ENCODE measurements at regions not wholly inside any gene's neighbourhood (a gene's known extent, or its start where the extent isn't known, plus 50 kb on each side); places are given as distances from the start of the nearest gene placed in this dataset.

DNA sequence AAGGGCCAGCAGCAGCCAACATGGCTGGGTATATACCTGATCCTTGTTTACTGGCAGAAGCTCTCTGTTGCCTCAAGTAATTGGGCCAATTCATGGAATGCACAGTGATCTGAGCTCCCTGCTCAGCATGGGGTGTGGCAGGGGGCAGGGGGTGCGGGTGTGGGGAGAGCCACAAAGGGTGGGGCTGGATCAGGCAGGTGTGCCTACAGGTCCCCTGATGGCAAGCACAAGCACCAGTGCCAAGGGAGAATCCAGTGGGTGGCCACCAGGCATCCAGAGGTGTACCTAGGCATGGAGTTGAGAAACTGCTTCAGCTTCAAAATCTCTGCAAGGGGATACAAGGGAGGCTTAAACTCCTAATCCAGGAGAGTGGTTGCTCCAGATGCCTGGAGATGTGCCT is 235.8 kb upstream of the TLE4 start:
- DNase-seq (ENCODE audit: low read depth) = no peak

DNA sequence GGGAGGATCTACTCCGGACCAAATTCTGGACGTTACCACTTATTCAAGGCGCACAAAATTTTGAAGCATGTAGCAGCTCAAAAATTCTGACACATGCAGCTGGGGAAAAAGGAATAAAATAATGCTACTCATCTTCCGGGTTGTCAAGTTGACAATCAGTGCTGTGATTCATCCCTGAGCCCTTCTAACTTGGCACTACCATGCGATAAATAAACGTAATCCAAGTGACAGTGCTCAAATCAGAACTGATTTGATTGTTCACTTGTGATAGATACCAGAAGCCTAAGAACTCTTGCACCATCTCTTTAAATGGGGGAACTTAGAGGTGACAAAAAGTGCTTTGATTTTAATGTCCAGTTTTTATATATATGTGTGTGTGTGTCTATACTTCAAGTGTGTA is 230.2 kb upstream of the TLE4 start:
- DNase-seq (ENCODE audit: low read depth) = no peak

DNA sequence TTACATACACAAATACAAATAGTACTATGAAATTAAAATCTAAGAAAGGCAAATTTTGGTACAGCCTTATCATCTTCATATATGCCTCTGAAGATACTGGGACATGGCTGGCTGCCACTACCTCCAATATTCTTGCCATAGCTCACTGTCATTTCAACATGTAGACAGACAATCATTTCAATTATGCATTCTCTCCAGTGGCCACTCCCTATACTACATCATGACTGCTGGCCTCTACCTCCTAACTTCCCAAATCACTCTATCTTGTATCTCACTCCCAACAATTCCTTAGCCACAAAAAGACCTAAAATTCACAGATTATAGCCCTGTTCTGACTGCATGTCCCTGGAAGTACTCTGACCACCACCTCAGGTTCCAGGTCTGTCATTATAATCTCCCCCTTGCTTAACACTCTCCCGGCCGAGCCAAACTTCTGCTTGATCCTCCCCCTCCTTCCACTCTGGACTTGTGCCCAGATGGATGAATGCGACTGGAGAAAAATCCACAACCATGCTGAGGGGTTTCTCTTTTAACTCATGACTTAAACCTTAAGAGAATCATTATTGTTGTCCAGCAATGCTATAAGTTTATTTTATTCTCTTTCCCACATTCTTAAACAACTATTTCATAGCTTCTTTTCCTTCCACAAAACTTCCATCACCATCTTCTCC is 225.3 kb upstream of the TLE4 start:
- no peak for DNase-seq (ENCODE audit: low read depth)

DNA sequence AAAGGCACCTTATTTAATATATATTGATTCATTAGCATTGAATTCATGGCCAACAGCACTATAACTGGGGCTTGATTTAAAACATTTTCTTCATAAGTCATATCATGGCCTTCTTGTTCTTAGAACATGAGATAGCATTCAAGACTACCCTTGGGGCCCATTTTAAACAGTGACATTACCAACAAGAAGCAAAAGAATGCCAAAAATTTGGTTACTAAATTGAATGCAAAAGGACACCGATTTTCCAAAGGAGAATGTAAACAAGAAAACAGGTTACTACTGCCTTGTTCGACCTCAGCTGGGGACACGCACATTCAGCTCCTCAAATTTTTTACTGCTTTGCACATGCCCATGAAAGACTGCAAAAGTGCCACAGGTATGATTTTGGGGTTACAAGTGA is 219.4 kb upstream of the TLE4 start:
- DNase-seq (ENCODE audit: low read depth) = no peak

DNA sequence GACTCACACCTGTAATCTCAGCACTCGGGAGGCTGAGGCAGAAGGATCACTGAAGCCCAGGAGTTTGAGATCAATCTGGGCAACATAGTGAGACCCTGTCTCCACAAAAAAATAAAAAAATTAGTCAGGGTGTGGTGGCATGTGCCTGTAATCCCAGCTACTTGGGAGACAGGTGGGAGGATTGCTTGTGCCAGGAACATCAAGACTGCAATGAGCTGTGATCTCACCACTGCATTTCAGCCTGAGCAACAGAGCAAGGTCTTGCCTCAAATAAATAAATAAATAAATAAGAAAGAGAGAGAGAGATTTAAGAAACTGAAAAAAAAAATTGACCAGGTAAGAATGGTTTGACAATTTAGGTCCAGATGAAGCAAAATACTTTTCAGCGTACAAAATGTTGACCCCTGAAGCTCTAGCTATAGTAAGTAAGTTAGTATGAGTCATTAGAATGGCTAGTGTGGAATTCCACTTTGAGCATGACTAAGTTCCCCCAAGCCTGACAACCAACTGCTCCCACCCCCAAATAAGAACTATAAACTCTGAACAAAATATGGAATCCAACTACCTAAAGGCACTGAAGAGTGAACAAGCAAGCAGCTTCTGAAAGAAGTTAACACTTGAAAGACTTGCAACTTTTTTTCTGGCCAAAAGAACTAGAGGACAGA is 217.8 kb upstream of the TLE4 start:
- DNase-seq (ENCODE audit: low read depth) = no peak

DNA sequence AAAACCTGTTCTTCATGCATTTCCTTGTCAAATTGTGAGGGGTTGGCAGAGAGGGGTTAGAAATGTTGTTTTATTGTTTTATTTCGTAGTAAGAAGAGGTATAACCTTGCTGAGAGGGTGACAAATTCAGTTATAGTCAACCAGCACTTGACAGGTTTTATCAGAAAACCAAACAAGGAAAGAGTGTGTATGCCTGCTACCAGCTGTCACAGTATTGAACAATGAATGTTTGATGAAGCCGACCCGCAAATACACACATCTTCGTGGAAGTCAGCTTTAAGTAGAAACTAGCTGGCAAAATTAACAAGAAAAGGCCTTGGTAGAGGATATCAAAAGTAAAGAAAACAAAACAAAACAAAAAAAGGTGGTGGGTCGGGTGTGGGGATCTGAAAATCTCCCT is 214.6 kb upstream of the TLE4 start:
- no peak for DNase-seq (ENCODE audit: low read depth)

DNA sequence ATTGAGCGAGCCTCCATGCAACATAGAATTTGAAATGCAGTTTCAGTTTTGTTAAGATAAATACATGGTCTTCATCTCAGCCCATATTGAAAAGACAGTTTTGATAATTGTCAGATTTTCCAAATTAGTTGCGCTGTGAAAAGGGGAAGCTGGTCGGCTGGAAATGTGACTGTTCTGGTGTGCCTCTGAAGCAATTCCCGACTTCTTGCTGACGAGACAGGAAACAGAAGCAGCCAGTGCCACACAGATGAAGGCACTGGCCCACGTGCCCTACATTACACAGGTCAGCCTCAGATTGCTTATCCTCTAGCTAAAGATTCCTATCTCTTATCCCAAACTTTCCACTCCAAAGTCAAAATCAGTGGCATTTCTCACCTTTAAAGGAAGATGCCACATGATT is 214.1 kb upstream of the TLE4 start:
- DNase-seq (ENCODE audit: low read depth) = no peak

DNA sequence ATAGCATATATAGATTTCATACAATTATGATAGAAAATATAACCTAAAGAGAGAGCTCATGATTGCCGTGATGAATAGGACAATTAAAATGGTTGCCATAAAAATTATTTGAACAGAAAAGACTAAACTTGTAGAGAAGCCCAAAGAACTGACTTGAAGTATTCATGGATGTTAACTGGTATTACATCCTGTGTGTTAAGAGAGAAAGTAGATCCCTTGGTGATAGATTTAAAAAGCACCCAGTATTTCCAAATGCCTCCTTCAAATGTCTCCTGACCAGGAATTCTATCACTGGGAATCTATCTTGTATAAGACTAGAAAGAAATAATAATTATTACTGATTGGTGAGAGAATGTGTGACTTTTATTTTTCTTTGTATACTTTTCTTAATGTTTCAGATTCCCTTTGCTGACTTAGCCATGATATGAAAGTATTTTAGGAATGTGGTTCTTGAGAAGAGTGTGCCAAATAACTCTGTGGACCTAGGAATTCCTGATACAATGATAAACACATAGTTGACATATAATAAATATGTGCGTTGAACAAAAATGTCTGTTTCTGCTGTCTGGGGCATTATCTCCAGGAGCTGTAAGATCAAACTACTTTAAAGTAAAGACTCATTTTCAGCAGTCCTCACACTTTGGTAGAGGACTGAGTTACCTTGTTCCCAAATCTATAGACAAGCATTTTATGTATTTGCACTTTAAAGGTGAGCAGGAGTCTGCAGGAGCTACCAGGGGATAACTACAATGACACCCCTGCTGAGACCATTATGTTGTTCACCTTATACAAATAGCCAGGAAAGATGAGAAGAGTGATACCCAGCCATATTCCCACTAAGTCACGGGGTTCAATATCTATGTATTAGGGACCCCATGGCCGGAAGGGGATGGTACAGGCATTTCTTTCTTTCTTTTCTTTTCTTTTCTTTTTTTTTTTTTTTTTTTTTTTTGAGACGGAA is 211.1 kb upstream of the TLE4 start:
- no peak for DNase-seq (ENCODE audit: low read depth)

DNA sequence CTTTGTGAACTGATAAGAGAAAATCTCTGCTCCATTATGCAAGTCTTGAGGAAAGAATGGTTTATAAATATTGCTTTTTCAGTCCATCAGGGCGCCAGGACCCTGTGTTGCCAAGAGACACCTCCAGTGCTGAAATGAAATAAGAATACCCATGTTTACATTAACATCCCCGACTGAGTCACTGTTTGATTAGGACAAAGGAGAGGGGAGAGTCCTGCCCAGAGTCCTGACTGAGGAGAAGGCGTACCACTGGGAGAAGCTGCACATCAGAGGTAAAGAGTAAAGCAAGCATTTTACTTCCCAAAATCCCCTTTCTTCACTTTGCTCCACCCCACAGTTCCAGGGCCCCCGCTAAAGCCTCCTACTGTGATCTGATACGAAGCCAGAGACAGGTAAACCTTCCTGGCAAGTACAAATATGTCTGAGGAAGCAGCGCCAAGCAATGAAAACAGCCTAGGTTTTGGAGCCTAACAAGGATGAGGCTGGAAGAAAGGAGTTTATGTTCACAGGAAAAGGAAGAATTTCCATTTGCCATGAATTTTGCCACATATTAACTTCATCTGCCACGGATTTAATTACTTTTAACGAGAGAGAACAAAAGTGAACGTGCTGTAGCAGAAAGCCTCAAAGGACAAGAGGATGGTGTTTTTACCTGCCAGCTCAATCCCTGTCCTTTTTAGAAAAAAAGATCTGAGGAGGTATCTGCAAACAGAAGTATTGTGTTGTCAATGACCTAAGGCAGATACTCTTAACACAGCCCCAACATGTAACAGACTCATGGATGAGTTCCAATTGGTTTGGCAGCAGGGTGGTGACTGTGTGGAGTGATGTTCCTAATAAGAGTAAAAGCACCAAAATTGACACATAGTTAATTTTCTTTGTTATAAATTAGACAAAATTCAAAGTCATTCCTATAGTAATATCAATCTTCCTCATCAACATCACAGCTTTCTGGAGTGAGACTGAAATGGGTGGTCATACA is 209.4 kb upstream of the TLE4 start:
- DNase-seq (ENCODE audit: low read depth) = no peak

DNA sequence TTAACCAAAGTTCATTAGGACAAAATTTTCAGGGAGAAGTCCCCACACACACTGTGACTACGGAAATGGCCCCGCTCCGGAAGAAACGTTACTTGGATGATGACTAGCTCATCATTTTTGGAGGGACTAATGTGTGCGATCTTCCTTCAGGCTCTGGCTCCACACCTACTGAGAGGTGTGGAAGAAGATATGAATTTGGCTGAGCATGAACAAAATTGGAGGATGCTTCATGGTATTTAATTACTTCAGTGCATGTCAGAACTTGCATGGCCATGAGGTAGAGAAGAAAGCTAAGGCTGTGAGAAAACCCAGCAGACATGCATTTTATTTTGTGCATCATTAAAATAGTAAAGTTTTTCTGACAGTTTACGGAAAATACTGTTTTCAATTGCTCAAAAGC is 202.1 kb upstream of the TLE4 start:
- DNase-seq (ENCODE audit: low read depth) = no peak

DNA sequence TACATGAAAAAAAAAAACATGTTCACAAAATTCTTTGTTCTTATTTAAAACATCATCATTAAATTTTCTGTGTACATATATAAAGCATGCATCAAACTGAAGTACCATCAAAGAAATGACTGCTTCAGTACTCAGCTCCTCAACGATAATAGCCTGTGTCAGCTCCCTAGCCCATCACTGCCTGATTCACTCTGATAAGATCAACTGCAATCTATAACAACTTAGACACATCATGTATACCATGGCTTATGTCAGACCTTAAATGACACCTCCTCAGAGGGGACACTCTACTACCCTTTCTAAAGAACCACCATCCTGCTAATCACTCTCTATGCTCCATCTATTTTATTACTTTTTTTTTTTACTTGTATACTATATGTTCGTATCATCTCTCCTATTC is 200.5 kb upstream of the TLE4 start:
- no peak for DNase-seq (ENCODE audit: low read depth)

DNA sequence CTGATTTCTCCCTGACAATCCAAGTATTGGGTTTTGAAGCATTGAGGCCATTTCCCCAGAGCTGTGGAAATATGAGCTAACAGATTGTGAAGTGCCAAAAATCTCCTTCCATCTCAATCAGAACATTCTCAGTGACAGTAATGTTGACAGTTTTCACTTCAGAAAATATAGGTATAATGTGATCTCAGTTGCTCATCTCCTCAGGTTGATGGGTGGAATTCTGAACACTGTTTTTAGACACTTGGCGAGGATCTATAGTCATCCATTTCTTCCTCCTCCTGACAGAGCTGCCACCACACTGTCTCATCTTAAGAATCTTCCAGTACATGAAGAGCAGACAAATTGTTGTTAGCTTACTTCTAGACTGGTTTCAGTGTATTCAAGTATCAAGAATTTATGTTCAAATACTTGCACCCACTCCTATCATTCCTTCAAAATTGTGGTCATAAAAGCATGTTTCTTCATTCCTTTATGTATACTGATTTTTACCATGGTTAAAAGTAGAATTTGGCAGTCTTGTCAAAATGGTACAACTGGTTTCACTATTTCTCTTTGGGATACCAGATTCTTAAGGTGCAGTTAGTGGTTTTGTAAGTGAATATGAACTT is 199.7 kb upstream of the TLE4 start:
- no peak for DNase-seq (ENCODE audit: low read depth)

DNA sequence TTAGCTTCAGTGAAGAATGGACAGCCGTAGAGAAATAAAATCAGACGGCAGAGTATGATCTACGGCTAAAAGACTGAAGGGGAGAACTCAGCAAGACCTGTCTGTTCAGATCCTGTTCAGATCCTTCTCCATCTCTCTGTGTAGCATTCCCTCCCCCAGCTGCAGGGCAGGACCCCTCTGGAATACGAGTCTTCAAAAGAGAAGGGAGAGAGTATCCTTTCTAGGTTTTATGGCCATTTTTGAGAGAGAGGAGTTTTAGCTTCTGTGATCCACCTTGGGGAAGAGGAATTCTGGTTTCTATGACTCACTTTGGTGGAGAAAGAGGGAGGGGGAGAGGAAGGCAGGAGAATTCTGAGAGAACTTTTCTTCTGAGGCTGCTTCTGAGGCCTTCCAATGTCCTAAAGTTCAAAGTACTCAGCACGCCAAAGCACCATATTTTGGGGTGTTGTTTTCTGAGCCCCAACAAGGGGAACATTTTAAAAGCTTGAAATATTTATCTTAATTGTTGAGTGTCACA is 194.4 kb upstream of the TLE4 start:
- no peak for DNase-seq (ENCODE audit: low read depth)

DNA sequence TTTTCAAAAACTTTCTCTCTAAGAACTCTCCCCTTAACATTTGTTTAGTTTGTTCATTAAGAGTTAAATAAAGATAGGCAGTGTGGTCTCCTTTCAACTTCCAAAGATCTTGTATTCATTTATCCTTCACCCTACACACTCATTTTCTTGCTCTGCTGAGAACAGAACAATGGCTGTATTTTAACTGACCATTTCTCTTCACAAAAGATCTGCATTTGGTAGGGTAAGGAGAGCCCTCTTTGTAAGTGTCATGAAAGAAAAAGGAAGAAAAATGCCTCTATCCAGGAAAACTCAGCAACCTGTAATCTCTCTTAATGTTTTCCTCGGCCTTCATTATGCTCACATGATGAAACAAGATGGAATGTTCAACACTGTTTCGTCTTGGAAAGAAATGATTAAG is 193.7 kb upstream of the TLE4 start:
- no peak for DNase-seq (ENCODE audit: low read depth)

DNA sequence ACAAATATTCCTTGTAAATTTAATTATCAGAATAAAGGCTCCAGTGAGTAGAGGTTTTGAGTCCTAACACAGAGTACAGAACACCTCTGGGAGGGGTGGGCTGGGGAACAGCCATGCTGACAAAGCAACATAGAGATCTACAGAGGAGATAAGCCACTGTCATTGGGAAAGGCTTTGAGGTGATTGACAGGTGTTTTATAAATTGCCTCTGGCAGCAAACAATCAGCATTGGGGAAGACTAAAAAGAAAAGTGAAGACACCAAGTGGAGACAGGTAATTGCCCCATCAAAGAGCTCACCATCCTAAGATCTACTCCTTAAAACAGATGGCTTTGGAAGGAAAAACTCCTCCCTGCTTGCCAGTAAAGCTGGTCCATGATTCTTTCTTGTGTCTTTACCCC is 189.7 kb upstream of the TLE4 start:
- DNase-seq (ENCODE audit: low read depth) = no peak

DNA sequence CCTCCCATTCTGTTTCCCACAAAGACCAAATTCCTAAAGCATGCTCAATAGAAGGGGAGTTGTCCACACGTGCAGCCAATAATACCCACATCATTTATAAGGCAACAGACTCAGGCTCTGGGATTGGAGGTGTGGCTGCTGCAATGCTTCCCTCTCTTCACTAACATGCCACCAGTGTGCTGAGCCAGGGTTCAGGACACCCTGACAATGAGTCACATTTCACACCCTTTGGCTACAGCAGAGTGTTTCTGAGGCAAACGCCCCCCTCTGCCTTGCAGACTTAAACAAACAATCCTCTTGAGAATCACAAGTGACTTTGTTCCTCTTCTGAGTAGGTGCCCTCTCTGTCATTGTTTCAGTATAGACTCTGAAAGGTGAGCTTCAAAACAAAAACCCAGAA is 189.3 kb upstream of the TLE4 start:
- no peak for DNase-seq (ENCODE audit: low read depth)

DNA sequence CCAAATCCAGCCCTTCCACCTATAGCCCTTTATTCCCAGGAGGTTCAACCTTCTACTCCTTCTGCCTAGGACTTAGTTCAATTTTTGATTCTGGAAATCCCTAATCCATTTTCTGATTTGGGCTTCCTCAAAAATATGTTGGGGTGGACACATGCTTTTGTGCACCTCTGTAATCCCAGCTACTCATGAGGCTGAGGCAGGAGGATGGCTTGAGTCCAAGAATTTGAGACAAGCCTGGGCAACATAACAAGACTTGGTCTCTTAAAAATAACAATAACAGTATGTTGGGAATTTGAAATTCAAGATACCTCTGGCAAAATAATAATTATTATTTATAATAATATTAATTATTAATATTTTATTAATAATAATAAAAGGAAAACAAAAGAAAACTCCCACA is 188.7 kb upstream of the TLE4 start:
- DNase-seq (ENCODE audit: low read depth) = no peak

DNA sequence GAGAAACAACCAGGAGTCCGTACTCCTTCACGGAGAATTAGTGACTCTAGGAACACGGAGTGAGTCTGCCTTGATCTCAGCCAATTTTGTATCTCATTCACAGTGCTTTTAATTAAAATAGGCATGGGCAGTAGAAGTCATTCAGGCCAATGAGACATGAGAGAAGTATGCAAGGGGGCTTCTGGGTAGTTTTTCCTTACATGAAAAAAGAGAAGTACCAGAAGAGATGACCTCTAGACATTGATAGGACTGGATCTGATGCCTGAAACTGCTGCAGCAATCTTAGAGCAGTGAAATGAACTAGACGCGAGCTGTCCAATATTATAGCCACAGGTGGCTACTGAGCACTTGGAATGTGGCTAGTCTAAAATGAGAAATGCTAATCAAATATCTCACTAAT is 187.7 kb upstream of the TLE4 start:
- no peak for DNase-seq (ENCODE audit: low read depth)

DNA sequence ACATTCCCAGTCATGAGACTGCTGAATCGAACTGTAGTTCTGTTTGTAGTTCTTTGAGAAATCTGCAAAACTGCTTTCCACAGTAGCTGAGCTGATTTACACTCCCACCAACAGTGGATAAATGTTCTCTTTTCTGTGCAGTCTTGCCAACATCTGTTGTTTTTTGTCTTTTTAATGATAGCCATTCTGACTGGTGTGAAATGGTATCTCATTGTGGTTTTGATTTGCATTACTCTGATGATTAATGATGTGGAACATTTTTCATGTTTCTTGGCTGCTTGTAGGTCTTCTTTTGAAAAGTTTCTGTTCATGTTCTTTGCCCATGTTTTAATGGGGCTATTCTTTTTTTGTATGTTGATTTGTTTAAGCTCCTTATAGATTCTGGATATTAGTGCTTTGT is 187.3 kb upstream of the TLE4 start:
- DNase-seq (ENCODE audit: low read depth) = no peak

DNA sequence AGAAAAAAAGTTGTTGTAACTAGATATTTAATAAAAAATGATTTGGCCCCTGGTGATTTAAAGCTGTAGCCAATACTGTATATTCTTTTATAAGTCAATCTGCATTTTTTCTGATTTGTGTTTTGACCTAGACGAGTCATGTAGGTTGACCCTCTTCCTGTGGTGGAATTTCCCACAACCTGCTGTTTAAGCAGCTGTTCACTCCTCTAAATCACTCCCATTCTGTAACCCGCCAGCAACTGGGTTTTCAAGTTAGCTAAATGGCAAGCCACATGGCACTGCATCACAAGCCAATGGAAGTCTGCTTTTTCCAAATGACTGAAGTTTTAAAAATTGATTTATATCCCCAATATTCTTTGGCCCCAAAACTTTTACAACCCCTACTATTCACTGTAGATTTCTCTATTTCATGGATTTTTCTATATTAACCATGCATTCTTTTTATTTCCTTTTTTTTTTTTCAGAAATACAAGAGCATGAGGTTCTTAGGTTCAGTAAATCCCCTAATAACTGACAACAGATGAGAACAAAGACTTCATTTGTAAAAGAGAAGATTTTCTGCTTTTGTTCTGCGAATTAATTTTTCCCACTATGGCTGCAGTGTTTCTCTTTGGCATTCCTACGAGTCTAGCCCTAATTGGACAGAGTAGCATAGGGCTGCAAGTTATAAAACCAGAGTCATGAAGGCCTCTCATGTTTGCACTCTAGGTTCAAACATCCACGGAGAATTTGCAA is 184.5 kb upstream of the TLE4 start:
- no peak for DNase-seq (ENCODE audit: low read depth)

Data from activated T-cell treated with anti-CD3 and anti-CD28 coated beads for 1 hour (primary cell).